Upper lobe of right lung (tissue), 1 donor: ENCODE measurements at regions not wholly inside any gene's neighbourhood (a gene's known extent, or its start where the extent isn't known, plus 50 kb on each side); places are given as distances from the start of the nearest gene placed in this dataset.

ENCODE experiments used
- ATAC-seq: fragments of 200-7000 bp; cut with Tn5 transposase; one replicate; pipeline ENCODE4 v1.9.1; 2020; ENCODE audit warnings: mild to moderate bottlenecking, moderate library complexity
- DNase-seq: peaks from one replicate; pipeline ENCODE4 v3.0.0-alpha.2; 2020
- H3K27ac ChIP-seq: fragments of 200-600 bp; one replicate; pipeline ENCODE4 v1.8.0; 2022
- H3K27me3 ChIP-seq: fragments of 200-600 bp; one replicate; pipeline ENCODE4 v1.8.0; 2022; ENCODE audit warnings: mild to moderate bottlenecking
- H3K36me3 ChIP-seq: fragments of 200-600 bp; one replicate; pipeline ENCODE4 v1.8.0; 2022
- H3K4me1 ChIP-seq: fragments of 200-600 bp; one replicate; pipeline ENCODE4 v1.8.0; 2022
- H3K4me3 ChIP-seq: fragments of 200-600 bp; one replicate; pipeline ENCODE4 v1.8.0; 2022; ENCODE audit warnings: mild to moderate bottlenecking
- H3K9me3 ChIP-seq: fragments of 200-600 bp; one replicate; pipeline ENCODE4 v1.8.0; 2022
- CTCF ChIP-seq: fragments of 200-600 bp; IDR thresholded peaks from one replicate; pipeline ENCODE4 v1.8.0; 2022; ENCODE audit warnings: antibody characterized with exemption
- intact Hi-C: fragments of 100-400 bp; cut with DNase I; formaldehyde crosslinking; loops from one replicate; pipeline ENCODE4 v1.11.0; 2022
- donor health status: DM: no; HTN: yes; CAD: no; lungs with severe emphysema.

- TF ChIP-seq CTCF = no peak
- no peaks in the 10 kb centered on the region for H3K27me3 ChIP-seq
- no peak overlapping the region for H3K4me3 ChIP-seq
- no peak overlapping the region for H3K27ac ChIP-seq
- no peak for DNase-seq
- intact Hi-C loops = no loop called here
- no peak for ATAC-seq
- H3K9me3 ChIP-seq = no peaks in the 10 kb centered on the region
- no peaks in the 10 kb centered on the region for H3K36me3 ChIP-seq
- no peaks in the 10 kb centered on the region for H3K4me1 ChIP-seq
These were observed 318.6 kb upstream of the POU3F1 start for GRCh38 chr1:38365242-38365641.

DNA sequence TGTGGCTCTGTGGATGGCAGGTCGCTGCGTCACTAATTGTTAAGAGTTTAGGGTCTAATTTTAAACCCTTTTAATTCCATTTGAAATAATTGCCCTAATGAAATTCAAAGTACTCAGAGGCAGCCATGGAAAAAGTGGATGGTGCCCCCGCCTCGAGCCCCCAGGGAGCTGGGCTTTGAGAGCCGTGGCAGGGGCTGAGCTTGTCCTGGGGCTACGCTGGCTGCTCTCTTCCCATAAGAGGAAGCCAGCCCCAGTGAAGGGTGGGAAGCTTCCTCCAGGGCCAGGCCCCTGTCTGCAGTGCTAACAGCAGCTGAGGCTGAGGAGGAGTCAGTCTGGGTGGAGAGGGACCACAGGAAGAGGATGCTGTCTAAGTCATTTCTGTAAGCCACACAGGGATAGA, 315.0 kb upstream of the POU3F1 start:
- H3K9me3 ChIP-seq = no peaks in the 10 kb centered on the region
- H3K4me1 ChIP-seq = no peaks in the 10 kb centered on the region
- H3K36me3 ChIP-seq = no peaks in the 10 kb centered on the region
- no peaks in the 10 kb centered on the region for H3K27me3 ChIP-seq
- TF ChIP-seq CTCF = no peak
- ATAC-seq (no peak), DNase-seq (no peak)
- no peak overlapping the region for H3K4me3 ChIP-seq
- intact Hi-C loops = no loop called here
- H3K27ac ChIP-seq = no peak overlapping the region

DNA sequence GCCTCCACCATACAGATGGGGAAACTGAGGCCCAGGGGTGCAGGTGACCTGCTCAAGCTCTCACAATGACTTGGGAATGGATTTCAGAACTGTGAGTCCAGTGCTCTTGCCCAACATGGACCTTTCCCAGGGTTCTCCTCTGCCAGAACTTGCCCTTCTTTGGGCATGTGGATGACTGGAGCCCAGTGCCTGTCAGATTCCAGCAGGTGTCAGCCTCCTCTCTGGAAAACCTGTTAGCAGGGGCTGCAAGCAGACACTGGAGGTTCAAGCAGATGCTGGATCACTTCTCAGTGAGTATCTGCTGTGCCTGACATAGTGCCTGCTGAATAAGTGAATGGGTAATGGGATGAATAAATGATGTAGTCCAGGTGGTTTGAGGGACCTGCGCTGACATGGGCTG, 314.2 kb upstream of the POU3F1 start:
- intact Hi-C loops = no loop called here
- no peaks in the 10 kb centered on the region for H3K9me3 ChIP-seq
- ATAC-seq = no peak
- no peak for DNase-seq
- H3K4me3 ChIP-seq = no peak overlapping the region
- no peaks in the 10 kb centered on the region for H3K36me3 ChIP-seq
- no peaks in the 10 kb centered on the region for H3K27me3 ChIP-seq
- no peaks in the 10 kb centered on the region for H3K4me1 ChIP-seq
- H3K27ac ChIP-seq = no peak overlapping the region
- no peak for TF ChIP-seq CTCF

DNA sequence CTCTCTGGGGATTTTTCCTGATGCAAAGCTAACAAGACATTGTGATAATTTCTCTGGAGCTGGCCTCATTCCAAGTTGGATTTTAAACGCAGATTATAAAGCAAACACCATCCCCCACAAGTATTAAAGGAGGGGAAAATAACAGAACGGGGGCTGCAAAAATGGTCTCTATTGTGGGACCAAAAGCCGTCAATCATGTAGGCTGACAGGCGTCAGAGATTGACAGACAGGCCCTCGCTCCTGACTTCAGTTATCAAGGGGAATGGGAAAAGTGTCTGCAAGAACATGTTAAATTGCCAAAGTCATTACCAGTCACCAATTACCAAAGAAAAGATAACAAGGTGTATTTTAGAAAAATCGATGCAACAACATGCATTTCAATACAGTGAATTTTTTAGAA, 307.4 kb upstream of the POU3F1 start:
- intact Hi-C loops = no loop called here
- Histone ChIP-seq H3K27me3 (no peaks in the 10 kb centered on the region), H3K9me3 (no peaks in the 10 kb centered on the region), H3K27ac (no peak overlapping the region), H3K4me1 (no peaks in the 10 kb centered on the region), H3K4me3 (no peak overlapping the region), H3K36me3 (no peaks in the 10 kb centered on the region)
- TF ChIP-seq CTCF = no peak
- no peak for DNase-seq
- ATAC-seq = no peak

DNA sequence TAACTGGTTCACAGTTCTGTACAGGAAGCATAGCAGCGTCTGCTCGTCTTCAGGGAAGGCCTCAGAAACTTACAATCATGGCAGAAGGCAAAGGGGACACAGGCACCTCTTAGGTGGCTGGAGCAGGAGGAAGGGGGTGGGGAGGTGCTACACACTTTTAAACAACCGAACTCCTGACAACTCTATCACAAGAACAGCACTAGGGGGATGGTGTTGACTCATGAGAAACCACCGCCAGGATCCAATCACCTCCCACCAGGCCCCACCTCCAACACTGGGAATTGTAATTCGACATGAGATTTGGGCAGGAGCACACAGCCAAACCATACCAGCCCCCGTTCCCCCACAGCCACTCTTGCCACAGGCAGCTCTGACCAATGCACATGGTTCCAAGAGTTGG, 306.3 kb upstream of the POU3F1 start:
- no peak for TF ChIP-seq CTCF
- H3K4me1 ChIP-seq = no peaks in the 10 kb centered on the region
- H3K9me3 ChIP-seq = no peaks in the 10 kb centered on the region
- DNase-seq = no peak
- H3K27me3 ChIP-seq = no peaks in the 10 kb centered on the region
- no peak overlapping the region for H3K27ac ChIP-seq
- no peaks in the 10 kb centered on the region for H3K36me3 ChIP-seq
- H3K4me3 ChIP-seq = no peak overlapping the region
- intact Hi-C loops = no loop called here
- ATAC-seq = no peak

DNA sequence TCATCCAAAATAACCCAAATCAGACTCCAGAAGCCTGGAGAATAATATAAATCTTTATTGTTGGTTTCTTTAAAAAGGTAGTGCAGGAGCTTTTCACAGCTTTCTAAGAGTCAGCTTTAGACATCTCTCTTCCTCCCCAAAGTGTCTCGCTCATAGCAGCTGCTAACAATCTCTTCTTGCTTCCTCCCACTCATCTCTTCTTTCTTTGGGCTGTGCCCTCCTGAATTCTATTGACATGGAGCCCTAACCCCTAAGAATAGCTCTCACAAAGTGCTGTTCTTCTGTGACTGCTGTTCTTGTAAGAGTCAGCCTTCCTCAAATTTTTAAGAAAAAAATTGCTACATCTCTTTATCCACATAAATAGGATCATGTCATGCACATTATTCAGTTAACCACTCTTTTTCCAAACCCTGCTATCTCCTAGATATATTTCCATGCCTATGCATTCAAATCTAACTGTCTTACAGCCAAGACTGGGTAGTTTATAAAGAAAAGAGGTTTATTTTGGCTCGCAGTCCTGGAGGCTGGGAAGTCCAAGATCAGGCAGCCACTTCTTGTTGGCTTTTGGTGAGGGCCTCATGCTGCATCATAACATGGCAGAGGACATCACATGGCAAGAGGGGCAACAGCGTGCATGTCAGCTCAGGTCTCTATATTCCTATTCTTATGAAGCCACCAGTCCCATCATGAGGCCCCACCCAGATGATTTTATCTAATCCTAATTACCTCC, 301.0 kb upstream of the POU3F1 start:
- Histone ChIP-seq H3K27me3 (no peaks in the 10 kb centered on the region), H3K4me1 (no peaks in the 10 kb centered on the region), H3K4me3 (no peak overlapping the region), H3K27ac (no peak overlapping the region), H3K36me3 (no peaks in the 10 kb centered on the region), H3K9me3 (no peaks in the 10 kb centered on the region)
- ATAC-seq (no peak), DNase-seq (no peak)
- TF ChIP-seq CTCF = no peak
- intact Hi-C loops = no loop called here
